HG02973 (cell line): ENCODE measurements at regions not wholly inside any gene's neighbourhood (a gene's known extent, or its start where the extent isn't known, plus 50 kb on each side); places are given as distances from the start of the nearest gene placed in this dataset.

Experiments
- ATAC-seq: cut with Tn5 transposase; IDR thresholded peaks from one replicate; pipeline ENCODE4 v1.9.1; 2021; ENCODE audit warnings: moderate library complexity; ENCODE audit not compliant: unreplicated experiment

- ATAC-seq = no peak
These were observed 58.3 kb upstream of the MAGEB2 start for GRCh38 chrX:30156880-30157560.

GRCh38 chrX:30161043-30161442 lies 54.3 kb upstream of the MAGEB2 start:
- no peak for ATAC-seq
